Activated B cell treated with CpG ODN at 0.5 μM for 24 hours (primary cell): ENCODE measurements at regions not wholly inside any gene's neighbourhood (a gene's known extent, or its start where the extent isn't known, plus 50 kb on each side); places are given as distances from the start of the nearest gene placed in this dataset.

Source experiments
- ATAC-seq: fragments of 200-7000 bp; cut with Tn5 transposase; one replicate; pipeline ENCODE4 v1.10.0; 2021; ENCODE audit warnings: low read depth, mild to moderate bottlenecking, moderate library complexity
- CTCF ChIA-PET: fragments of 350-600 bp; sonication (Branson Sonifier 250); formaldehyde crosslinking; loops from one replicate; lab custom pipeline; 2021; ENCODE audit warnings: antibody characterized with exemption; lab: Charles Lee
- POLR2A ChIA-PET: fragments of 350-600 bp; sonication (Branson Sonifier 250); formaldehyde crosslinking; loops from one replicate; lab custom pipeline; 2021; ENCODE audit warnings: antibody characterized with exemption; lab: Charles Lee
- DNase-seq: peaks from one replicate; pipeline ENCODE4 v3.0.0; 2022
- H3K27ac Mint-ChIP-seq: one replicate; pipeline ENCODE4 v1.8.0; 2020; ENCODE audit warnings: mixed read lengths
- H3K27me3 Mint-ChIP-seq: one replicate; pipeline ENCODE4 v1.8.0; 2021; ENCODE audit warnings: mixed read lengths
- H3K36me3 Mint-ChIP-seq: one replicate; pipeline ENCODE4 v1.8.0; 2021; ENCODE audit warnings: low read depth, mixed read lengths
- H3K4me1 Mint-ChIP-seq: one replicate; pipeline ENCODE4 v1.8.0; 2021; ENCODE audit warnings: mixed read lengths
- H3K4me3 Mint-ChIP-seq: one replicate; pipeline ENCODE4 v1.8.0; 2020; ENCODE audit warnings: mild to moderate bottlenecking, mixed read lengths
- H3K9me3 Mint-ChIP-seq: one replicate; pipeline ENCODE4 v1.8.0; 2020; ENCODE audit warnings: mixed read lengths
- CTCF ChIP-seq: fragments of 200-600 bp; IDR thresholded peaks from one replicate; pipeline ENCODE4 v1.8.0; 2022; ENCODE audit warnings: antibody characterized with exemption, mild to moderate bottlenecking
- intact Hi-C: fragments of 100-400 bp; cut with micrococcal nuclease; formaldehyde crosslinking; loops from one replicate; pipeline ENCODE4 v1.15.1; 2024

GRCh38 chr5:23579566-23579965 is 72.2 kb downstream of the PRDM9 start:
- Mint-ChIP-seq H3K27ac (no peak overlapping the region), H3K36me3 (no peaks in the 10 kb centered on the region), H3K9me3 (peaks cover under 1% of the 10 kb centered on the region), H3K4me3 (no peak overlapping the region), H3K4me1 (no peaks in the 10 kb centered on the region), H3K27me3 (no peaks in the 10 kb centered on the region)
- ATAC-seq = no peak
- CTCF ChIA-PET = no interaction called here
- TF ChIP-seq CTCF = no peak
- POLR2A ChIA-PET = no interaction called here
- intact Hi-C loops = no loop called here
- DNase-seq = no peak

- DNase-seq (no peak), ATAC-seq (no peak)
- Mint-ChIP-seq H3K27ac (no peak overlapping the region), H3K9me3 (no peaks in the 10 kb centered on the region), H3K36me3 (no peaks in the 10 kb centered on the region), H3K4me1 (no peaks in the 10 kb centered on the region), H3K4me3 (no peak overlapping the region), H3K27me3 (no peaks in the 10 kb centered on the region)
- ChIA-PET CTCF (no interaction called here), POLR2A (no interaction called here)
- intact Hi-C loops = no loop called here
- TF ChIP-seq CTCF = no peak
Measured at GRCh38 chr5:23583081-23583480, 75.7 kb downstream of the PRDM9 start.

GRCh38 chr5:23588841-23589326 is 81.5 kb downstream of the PRDM9 start:
- POLR2A ChIA-PET = no interaction called here
- DNase-seq (no peak), ATAC-seq (no peak)
- H3K27me3 Mint-ChIP-seq = no peaks in the 10 kb centered on the region
- no peaks in the 10 kb centered on the region for H3K36me3 Mint-ChIP-seq
- no peak overlapping the region for H3K27ac Mint-ChIP-seq
- intact Hi-C loops = no loop called here
- H3K9me3 Mint-ChIP-seq = no peaks in the 10 kb centered on the region
- CTCF ChIA-PET = no interaction called here
- no peaks in the 10 kb centered on the region for H3K4me1 Mint-ChIP-seq
- TF ChIP-seq CTCF = no peak
- H3K4me3 Mint-ChIP-seq = no peak overlapping the region

GRCh38 chr5:23591250-23591649 is 83.8 kb downstream of the PRDM9 start:
- Mint-ChIP-seq H3K27me3 (no peaks in the 10 kb centered on the region), H3K9me3 (no peaks in the 10 kb centered on the region), H3K27ac (no peak overlapping the region), H3K36me3 (no peaks in the 10 kb centered on the region), H3K4me3 (no peak overlapping the region), H3K4me1 (no peaks in the 10 kb centered on the region)
- no peak for TF ChIP-seq CTCF
- intact Hi-C loops = no loop called here
- ATAC-seq (no peak), DNase-seq (no peak)
- ChIA-PET POLR2A (no interaction called here), CTCF (no interaction called here)

GRCh38 chr5:23606927-23607326 is 99.5 kb downstream of the PRDM9 start:
- no peak for ATAC-seq
- Mint-ChIP-seq H3K27me3 (no peaks in the 10 kb centered on the region), H3K27ac (no peak overlapping the region), H3K4me1 (no peaks in the 10 kb centered on the region), H3K4me3 (no peak overlapping the region), H3K9me3 (peaks cover 9% of the 10 kb centered on the region), H3K36me3 (no peaks in the 10 kb centered on the region)
- ChIA-PET CTCF (no interaction called here), POLR2A (no interaction called here)
- intact Hi-C loops = no loop called here
- no peak for TF ChIP-seq CTCF
- DNase-seq = no peak
